ENCODE measurements at regions not wholly inside any gene's neighbourhood (a gene's known extent, or its start where the extent isn't known, plus 50 kb on each side); places are given as distances from the start of the nearest gene placed in this dataset.

GRCh38 chr2:190121971-190122370 lies 59.4 kb upstream of the MSTN start:
- Mint-ChIP-seq H3K4me1 (no peaks in the 10 kb centered on the region), H3K27me3 (peaks cover 3% of the 10 kb centered on the region)
- DNase-seq: no peak

GRCh38 chr2:190121305-190121704 lies 58.8 kb upstream of the MSTN start:
- ATAC-seq (no peak), DNase-seq (no peak)
- Mint-ChIP-seq H3K4me3 (no peak overlapping the region), H3K4me1 (no peaks in the 10 kb centered on the region), H3K27ac (no peak overlapping the region), H3K36me3 (no peaks in the 10 kb centered on the region), H3K9me3 (ENCODE audit: low read depth) (no peaks in the 10 kb centered on the region), H3K27me3 (peaks cover 3% of the 10 kb centered on the region)
- CTCF ChIA-PET: interaction anchor here (0.8 to 1.8 kb wide), 2 partner anchors 27 to 156 kb away, joined by 3 to 5 read pairs; no protein-coding TSS in a partner anchor

More at GRCh38 chr2:190121971-190122370, 59.4 kb upstream of the MSTN start:
- no peak overlapping the region for H3K27ac Mint-ChIP-seq
- CTCF ChIA-PET: interaction anchor here (0.8 to 1.8 kb wide), 2 partner anchors 28 to 156 kb away, joined by 3 to 5 read pairs; no protein-coding TSS in a partner anchor
- no peak overlapping the region for H3K4me3 Mint-ChIP-seq
- H3K9me3 Mint-ChIP-seq (ENCODE audit: low read depth): no peaks in the 10 kb centered on the region
- H3K36me3 Mint-ChIP-seq: no peaks in the 10 kb centered on the region
- no peak for ATAC-seq

GRCh38 chr2:190119923-190120590 lies 57.5 kb upstream of the MSTN start:
- Mint-ChIP-seq H3K4me1 (no peaks in the 10 kb centered on the region), H3K27ac (peak overlapping the region; percentile 0)
- no peak for ATAC-seq

GRCh38 chr2:190119257-190119656 lies 56.7 kb upstream of the MSTN start:
- no peak overlapping the region for H3K4me3 Mint-ChIP-seq
- ATAC-seq (peak; percentile 66), DNase-seq (peak; percentile 43)
- no peaks in the 10 kb centered on the region for H3K36me3 Mint-ChIP-seq
- peaks cover 3% of the 10 kb centered on the region for H3K27me3 Mint-ChIP-seq
- H3K27ac Mint-ChIP-seq: no peak overlapping the region
- H3K4me1 Mint-ChIP-seq: no peaks in the 10 kb centered on the region
- H3K9me3 Mint-ChIP-seq (ENCODE audit: low read depth): no peaks in the 10 kb centered on the region
- CTCF ChIA-PET: no interaction called here

More at GRCh38 chr2:190119923-190120590, 57.5 kb upstream of the MSTN start:
- DNase-seq: no peak
- Mint-ChIP-seq H3K9me3 (ENCODE audit: low read depth) (no peaks in the 10 kb centered on the region), H3K27me3 (peaks cover 3% of the 10 kb centered on the region), H3K36me3 (no peaks in the 10 kb centered on the region), H3K4me3 (no peak overlapping the region)
- CTCF ChIA-PET: interaction anchor here (0.7 to 1.8 kb wide), 2 partner anchors 26 to 55 kb away, joined by 3 to 5 read pairs; no protein-coding TSS in a partner anchor

- CTCF ChIA-PET: no interaction called here
- no peaks in the 10 kb centered on the region for H3K36me3 Mint-ChIP-seq
- DNase-seq (no peak), ATAC-seq (no peak)
- no peak overlapping the region for H3K27ac Mint-ChIP-seq
- H3K4me1 Mint-ChIP-seq: no peaks in the 10 kb centered on the region
- peaks cover 11% of the 10 kb centered on the region for H3K27me3 Mint-ChIP-seq
- H3K4me3 Mint-ChIP-seq: no peak overlapping the region
- H3K9me3 Mint-ChIP-seq (ENCODE audit: low read depth): no peaks in the 10 kb centered on the region
These were observed 54.8 kb upstream of the MSTN start for GRCh38 chr2:190117305-190117704.

- Mint-ChIP-seq H3K4me3 (no peak overlapping the region), H3K9me3 (ENCODE audit: low read depth) (no peaks in the 10 kb centered on the region), H3K27me3 (peaks cover 10% of the 10 kb centered on the region), H3K4me1 (no peaks in the 10 kb centered on the region), H3K36me3 (no peaks in the 10 kb centered on the region), H3K27ac (no peak overlapping the region)
- DNase-seq: no peak
- ATAC-seq: no peak
- CTCF ChIA-PET: no interaction called here
These were observed 50.5 kb upstream of the MSTN start for GRCh38 chr2:190113000-190113399.
